ENCODE measurements at regions not wholly inside any gene's neighbourhood (a gene's known extent, or its start where the extent isn't known, plus 50 kb on each side); places are given as distances from the start of the nearest gene placed in this dataset.
"Not testable (repeated sequence)": the region's sequence is repeated elsewhere in the genome, so short reads cannot be mapped to it uniquely, and the experiment has no call there.

- CTCF ChIA-PET: no interaction called here
- no peak overlapping the region for H3K27ac ChIP-seq
- TF ChIP-seq CTCF (conservative IDR thresholded peaks at IDR 0.05; ENCODE audit: low read depth): no peak
- DNase-seq (ENCODE audit: low spot score): no peak
- POLR2A ChIA-PET (ENCODE audit: low non-redundant PET): no interaction called here
Observed at GRCh38 chr4:162866565-162866964, 300.1 kb downstream of the NAF1 start.

- no peak for TF ChIP-seq CTCF (conservative IDR thresholded peaks at IDR 0.05; ENCODE audit: low read depth)
- H3K27ac ChIP-seq: no peak overlapping the region
- ChIA-PET CTCF (no interaction called here), POLR2A (ENCODE audit: low non-redundant PET) (no interaction called here)
- DNase-seq (ENCODE audit: low spot score): no peak
Observed at GRCh38 chr4:162865102-162865501, 301.6 kb downstream of the NAF1 start.

GRCh38 chr4:162853788-162854187 is 312.9 kb downstream of the NAF1 start:
- H3K27ac ChIP-seq: no peak overlapping the region
- TF ChIP-seq CTCF (conservative IDR thresholded peaks at IDR 0.05; ENCODE audit: low read depth): no peak
- ChIA-PET POLR2A (ENCODE audit: low non-redundant PET) (no interaction called here), CTCF (no interaction called here)
- DNase-seq (ENCODE audit: low spot score): no peak

GRCh38 chr4:162852642-162853041 is 314.0 kb downstream of the NAF1 start:
- no peak for DNase-seq (ENCODE audit: low spot score)
- no peak for TF ChIP-seq CTCF (conservative IDR thresholded peaks at IDR 0.05; ENCODE audit: low read depth)
- ChIA-PET POLR2A (ENCODE audit: low non-redundant PET) (no interaction called here), CTCF (no interaction called here)
- H3K27ac ChIP-seq: no peak overlapping the region

GRCh38 chr4:162851241-162851758 is 315.4 kb downstream of the NAF1 start:
- H3K27ac ChIP-seq; POLR2A ChIA-PET (ENCODE audit: low non-redundant PET); DNase-seq (ENCODE audit: low spot score); CTCF ChIA-PET: not testable (repeated sequence)

GRCh38 chr4:162849937-162850336 is 316.8 kb downstream of the NAF1 start:
- POLR2A ChIA-PET (ENCODE audit: low non-redundant PET): no interaction called here
- DNase-seq (ENCODE audit: low spot score): no peak
- no peak for TF ChIP-seq CTCF (conservative IDR thresholded peaks at IDR 0.05; ENCODE audit: low read depth)
- CTCF ChIA-PET: no interaction called here
- H3K27ac ChIP-seq: no peak overlapping the region

- ChIA-PET CTCF (no interaction called here), POLR2A (ENCODE audit: low non-redundant PET) (no interaction called here)
- no peak overlapping the region for H3K27ac ChIP-seq
- TF ChIP-seq CTCF (conservative IDR thresholded peaks at IDR 0.05; ENCODE audit: low read depth): no peak
- no peak for DNase-seq (ENCODE audit: low spot score)
Observed at GRCh38 chr4:162847945-162848549, 318.6 kb downstream of the NAF1 start.

All from RWPE1 (cell line).